ENCODE measurements at regions not wholly inside any gene's neighbourhood (a gene's known extent, or its start where the extent isn't known, plus 50 kb on each side); places are given as distances from the start of the nearest gene placed in this dataset.

GRCh38 chrX:124699876-124700275, 353.5 kb downstream of the SH2D1A start:
- no peak overlapping the region for H3K4me3 ChIP-seq (ENCODE audit: low read depth, low read length)
- no peak for DNase-seq (ENCODE audit: low read depth)
- TF ChIP-seq CTCF (IDR thresholded peaks at IDR 0.05; ENCODE audit: low read depth, low read length, missing control alignments) = no peak
- in situ Hi-C loops (cut with HindIII; ENCODE audit: low sequenced_read_pairs) = no loop called here

DNA sequence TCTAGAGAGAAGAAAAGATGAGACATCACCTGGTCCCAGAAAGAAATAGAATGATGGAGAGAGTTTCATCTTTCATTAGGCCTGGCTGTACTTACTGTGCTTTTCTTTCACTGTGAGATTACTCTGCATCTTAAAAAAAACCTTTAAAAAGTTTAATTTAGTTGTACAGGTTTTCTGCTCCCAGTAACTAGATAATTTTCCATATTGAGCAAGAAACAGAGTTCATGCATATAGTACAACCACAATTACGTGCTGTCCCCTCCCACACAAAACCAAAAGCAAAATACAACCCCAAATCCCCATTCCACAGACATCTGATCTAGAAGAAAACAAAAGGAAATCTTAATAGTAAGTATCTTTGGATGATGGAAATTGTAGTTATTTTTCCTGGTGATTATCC, 371.2 kb downstream of the SH2D1A start:
- no peak for TF ChIP-seq CTCF (IDR thresholded peaks at IDR 0.05; ENCODE audit: low read depth, low read length, missing control alignments)
- in situ Hi-C loops (cut with HindIII; ENCODE audit: low sequenced_read_pairs) = no loop called here
- no peak overlapping the region for H3K4me3 ChIP-seq (ENCODE audit: low read depth, low read length)
- DNase-seq (ENCODE audit: low read depth) = no peak

- no peak for DNase-seq (ENCODE audit: low read depth)
- in situ Hi-C loops (cut with HindIII; ENCODE audit: low sequenced_read_pairs) = no loop called here
- no peak overlapping the region for H3K4me3 ChIP-seq (ENCODE audit: low read depth, low read length)
- TF ChIP-seq CTCF (IDR thresholded peaks at IDR 0.05; ENCODE audit: low read depth, low read length, missing control alignments) = no peak
Observed at GRCh38 chrX:124719060-124719459, 372.7 kb downstream of the SH2D1A start.

GRCh38 chrX:124720532-124720931, 374.2 kb downstream of the SH2D1A start:
- no peak for TF ChIP-seq CTCF (IDR thresholded peaks at IDR 0.05; ENCODE audit: low read depth, low read length, missing control alignments)
- in situ Hi-C loops (cut with HindIII; ENCODE audit: low sequenced_read_pairs) = no loop called here
- H3K4me3 ChIP-seq (ENCODE audit: low read depth, low read length) = no peak overlapping the region
- DNase-seq (ENCODE audit: low read depth) = no peak

- H3K4me3 ChIP-seq (ENCODE audit: low read depth, low read length) = no peak overlapping the region
- no peak for TF ChIP-seq CTCF (IDR thresholded peaks at IDR 0.05; ENCODE audit: low read depth, low read length, missing control alignments)
- no peak for DNase-seq (ENCODE audit: low read depth)
- in situ Hi-C loops (cut with HindIII; ENCODE audit: low sequenced_read_pairs) = no loop called here
Observed at GRCh38 chrX:124725502-124725901, 379.1 kb downstream of the SH2D1A start.

DNA sequence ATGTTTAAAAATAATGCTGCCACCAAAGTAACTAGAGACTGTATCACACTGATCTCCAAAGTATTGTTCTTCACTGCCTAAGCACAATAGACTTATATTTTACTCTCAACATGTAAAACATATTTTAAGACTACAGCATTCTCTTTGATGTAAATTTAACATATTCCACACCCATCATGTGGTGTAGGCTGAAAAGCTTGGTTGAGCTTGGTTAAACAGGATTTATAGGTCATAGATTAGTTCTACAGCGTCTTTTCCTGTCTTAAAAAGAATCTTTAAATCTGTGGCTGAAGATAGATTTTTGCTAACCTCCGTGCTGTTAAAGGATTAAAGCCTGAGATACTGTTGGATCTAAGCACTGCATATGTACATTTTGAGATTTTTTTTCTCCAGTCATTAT, 379.9 kb downstream of the SH2D1A start:
- in situ Hi-C loops (cut with HindIII; ENCODE audit: low sequenced_read_pairs) = no loop called here
- H3K4me3 ChIP-seq (ENCODE audit: low read depth, low read length) = no peak overlapping the region
- no peak for DNase-seq (ENCODE audit: low read depth)
- no peak for TF ChIP-seq CTCF (IDR thresholded peaks at IDR 0.05; ENCODE audit: low read depth, low read length, missing control alignments)

- DNase-seq (ENCODE audit: low read depth) = no peak
- no peak for TF ChIP-seq CTCF (IDR thresholded peaks at IDR 0.05; ENCODE audit: low read depth, low read length, missing control alignments)
- in situ Hi-C loops (cut with HindIII; ENCODE audit: low sequenced_read_pairs) = no loop called here
- no peak overlapping the region for H3K4me3 ChIP-seq (ENCODE audit: low read depth, low read length)
Observed at GRCh38 chrX:124726881-124727280, 380.5 kb downstream of the SH2D1A start.
